Effector CD8-positive, alpha-beta T cell (primary cell): ENCODE measurements at regions not wholly inside any gene's neighbourhood (a gene's known extent, or its start where the extent isn't known, plus 50 kb on each side); places are given as distances from the start of the nearest gene placed in this dataset.

Source experiments
- DNase-seq: peaks from one replicate; lab custom pipeline; 2025; lab: John Stamatoyannopoulos, UW

DNA sequence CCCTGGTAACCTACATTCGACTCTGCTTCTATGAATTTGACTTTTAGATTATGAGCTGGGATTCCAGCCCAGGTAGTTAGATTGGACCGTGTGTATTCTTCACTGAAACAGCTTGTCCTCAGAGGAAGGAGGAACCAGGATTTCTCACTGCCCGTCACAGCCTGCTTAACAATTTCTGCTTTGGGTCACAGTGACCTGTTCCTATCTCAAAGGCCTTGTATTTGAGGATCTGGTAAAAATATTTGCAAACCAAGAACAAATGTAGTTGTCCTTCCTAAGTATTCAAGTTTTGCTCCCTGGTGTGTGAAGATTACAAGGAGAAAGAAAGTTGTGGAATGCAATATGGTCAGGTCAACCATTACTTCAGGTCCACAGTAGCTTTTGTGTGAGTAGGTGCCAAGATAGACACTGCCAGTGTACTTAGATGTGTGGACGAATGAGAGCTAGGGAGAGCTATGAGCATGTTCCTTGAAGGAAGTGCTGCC lies 55.1 kb downstream of the KIF4B start:
- DNase-seq = no peak

DNA sequence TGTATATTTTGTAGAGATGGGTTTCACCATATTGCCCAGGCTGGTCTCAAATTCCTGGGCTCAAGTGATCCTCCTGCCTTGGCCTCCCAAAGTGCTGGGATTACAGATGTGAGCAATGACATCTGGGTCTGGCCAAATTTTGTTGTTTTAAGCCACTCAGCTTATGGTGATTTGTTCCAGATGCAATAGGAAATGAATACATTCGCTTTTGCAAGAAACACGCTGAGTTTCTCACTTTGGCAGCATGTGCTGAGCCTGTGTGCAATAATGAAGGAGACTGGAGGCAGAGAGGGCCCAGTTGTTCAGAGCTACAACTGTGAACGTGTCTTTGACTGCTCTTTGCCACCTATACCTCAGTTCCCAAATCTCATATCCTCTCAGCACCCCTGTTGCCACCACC lies 56.4 kb downstream of the KIF4B start:
- DNase-seq = no peak

DNA sequence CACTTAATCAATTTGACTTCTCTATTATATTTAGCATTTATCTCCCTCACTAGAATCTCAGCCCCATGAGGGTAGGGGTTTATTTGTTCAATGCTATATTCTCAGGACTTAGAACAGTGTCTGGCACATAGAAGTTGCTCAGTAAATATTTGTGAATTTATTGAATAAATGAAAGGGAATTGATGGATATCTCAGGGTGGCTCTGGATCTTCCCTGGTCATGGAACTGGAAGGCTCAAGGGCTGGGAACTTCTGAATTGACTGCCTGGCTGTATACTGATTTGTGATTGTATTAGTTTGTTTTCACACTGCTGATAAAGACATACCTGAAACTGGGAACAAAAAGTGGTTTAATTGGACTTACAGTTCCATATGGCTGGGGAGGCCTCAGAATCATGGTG lies 57.2 kb downstream of the KIF4B start:
- no peak for DNase-seq

DNA sequence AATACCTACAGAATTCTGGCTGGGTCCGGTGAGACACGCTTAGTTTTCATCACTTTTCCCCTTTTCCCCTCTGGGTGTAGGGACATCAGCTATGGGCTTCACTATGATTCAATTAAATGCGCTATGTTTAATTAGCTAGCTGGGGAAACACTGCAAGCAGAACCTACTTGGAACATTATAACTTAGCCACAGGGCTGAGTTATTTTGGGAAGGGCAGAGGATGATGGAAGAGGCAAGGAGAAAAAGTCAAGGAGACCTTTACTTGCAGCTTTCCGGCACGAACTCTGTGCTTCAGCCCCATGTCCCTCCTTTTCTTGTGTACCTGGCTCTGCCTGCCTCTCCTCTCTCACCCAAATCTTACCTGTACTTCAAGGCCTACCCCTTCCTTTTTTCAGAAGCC lies 62.8 kb downstream of the KIF4B start:
- no peak for DNase-seq

DNA sequence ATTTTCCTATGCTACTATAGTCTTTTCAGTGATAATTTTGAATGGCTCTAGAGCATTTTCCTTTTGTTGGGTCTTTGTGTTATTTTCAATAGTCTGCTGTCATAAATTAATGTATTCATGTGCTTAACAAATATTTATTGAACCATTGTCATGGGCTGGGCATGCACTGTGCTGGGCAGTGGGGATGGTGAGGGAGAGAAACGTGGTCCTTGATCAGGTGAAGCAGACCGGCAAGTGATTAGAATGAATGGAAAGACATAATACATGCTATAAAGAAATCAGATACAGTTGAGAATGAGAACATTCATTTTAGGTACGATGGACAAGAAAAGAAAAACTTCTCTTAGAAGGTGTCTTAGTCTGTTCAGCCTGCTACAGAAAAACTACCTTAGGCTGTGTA lies 66.1 kb downstream of the KIF4B start:
- DNase-seq = no peak

DNA sequence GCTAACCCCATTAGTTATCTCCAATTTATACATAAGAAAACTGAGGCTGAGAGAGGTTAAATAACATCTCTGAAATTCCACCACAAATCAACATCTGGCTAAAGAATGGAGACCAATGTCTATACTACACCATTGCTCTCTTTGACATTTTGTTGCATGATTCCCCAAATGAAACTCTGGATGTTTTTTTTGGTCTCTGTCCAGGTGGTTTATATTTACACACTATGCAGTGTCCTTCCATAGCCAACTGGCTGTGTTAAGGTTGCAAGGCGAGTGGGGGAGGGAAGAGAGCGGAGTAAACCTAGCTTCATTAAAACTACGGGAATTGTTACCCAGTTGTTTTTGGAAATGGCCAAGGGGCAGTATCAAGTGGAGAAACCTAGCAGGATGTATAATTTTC lies 67.2 kb downstream of the KIF4B start:
- DNase-seq = no peak

DNA sequence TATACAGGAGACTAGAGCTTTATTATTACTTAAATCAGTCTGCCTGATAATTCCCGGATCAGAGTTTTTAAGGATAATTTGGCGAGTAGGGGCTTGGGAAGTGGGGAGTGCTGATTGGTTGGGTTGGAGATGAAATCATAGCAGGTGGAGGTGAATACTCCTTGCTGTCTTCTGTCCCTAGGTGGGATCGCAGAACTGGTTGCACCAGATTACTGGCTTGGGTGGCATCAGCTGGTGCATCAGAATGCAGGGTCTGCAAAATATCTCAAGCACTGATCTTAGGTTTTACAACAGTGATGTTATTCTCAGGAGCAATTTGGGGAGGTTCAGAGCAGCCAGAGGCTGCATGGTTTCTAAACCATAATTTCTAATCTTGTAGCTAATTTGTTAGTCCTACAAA lies 68.1 kb downstream of the KIF4B start:
- DNase-seq = no peak

DNA sequence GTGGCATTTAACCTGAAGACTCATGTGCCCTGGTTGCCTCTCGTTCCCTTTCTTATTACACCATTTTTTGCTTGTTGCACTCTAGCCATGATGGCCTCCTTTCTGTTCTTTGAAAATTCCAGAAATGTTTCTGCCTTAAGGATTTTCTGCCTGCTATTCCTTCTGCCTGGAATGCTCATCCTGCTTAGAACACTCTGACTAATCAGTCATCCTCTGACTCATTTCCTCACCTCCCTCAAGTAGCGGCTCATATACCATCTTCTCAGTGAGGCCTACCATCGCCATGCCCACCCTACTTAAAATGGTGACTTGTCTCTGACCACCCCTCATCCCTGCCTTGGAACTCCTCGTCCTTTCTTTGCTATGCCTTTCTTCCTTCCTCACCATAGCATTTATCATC lies 68.8 kb downstream of the KIF4B start:
- DNase-seq = no peak

DNA sequence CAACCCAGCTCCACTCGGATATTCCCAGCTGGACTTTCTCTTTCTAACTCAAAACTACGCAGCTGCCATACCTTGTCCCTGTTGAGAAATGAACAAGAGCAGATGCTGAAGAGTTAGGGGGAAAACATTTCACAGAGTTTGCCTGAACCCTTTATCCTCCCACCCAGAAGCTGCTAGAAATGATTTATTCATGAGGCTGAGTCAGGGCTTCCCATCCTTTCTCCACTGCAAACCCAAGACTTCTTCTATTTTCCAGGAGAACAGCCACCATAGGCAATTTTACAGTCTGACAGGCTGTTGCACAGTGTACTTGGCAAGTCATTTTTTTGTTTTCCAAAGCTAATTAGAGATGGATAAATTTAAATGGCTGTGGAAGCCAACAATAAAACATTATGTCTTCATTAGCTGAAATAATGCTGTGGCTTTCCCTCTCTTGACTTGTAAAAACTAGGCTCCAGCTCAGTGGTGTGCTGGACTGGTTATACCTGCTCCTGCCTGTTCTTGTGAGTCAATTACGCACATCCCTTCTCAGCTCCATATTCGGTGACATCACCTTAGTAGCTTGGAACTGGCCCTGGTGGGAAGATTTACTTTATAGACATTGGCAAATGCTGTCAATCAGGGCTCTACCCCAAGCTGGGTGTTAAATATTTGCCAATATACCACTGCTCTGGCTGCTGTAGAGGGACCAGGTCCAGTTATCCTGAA lies 71.9 kb downstream of the KIF4B start:
- DNase-seq = no peak

DNA sequence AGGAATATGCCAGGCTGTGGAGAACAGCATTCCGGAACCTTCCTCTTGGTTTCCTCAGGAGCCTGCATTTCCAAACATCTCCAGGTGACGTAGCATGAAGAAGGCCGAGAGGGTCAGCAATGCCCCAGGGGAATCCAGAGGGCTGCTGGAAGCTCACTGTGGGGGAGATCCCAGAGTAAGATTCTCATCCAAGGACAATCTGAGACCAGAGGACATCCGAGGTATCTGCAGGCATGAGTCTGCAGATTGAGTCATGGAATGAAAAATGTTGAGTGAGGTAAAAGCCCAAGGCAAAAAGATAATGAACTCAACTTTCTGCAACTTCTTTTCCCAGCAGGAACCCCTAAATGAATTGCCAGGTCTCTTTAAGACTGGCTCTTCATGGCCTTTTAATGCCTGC lies 73.5 kb downstream of the KIF4B start:
- DNase-seq = no peak

DNA sequence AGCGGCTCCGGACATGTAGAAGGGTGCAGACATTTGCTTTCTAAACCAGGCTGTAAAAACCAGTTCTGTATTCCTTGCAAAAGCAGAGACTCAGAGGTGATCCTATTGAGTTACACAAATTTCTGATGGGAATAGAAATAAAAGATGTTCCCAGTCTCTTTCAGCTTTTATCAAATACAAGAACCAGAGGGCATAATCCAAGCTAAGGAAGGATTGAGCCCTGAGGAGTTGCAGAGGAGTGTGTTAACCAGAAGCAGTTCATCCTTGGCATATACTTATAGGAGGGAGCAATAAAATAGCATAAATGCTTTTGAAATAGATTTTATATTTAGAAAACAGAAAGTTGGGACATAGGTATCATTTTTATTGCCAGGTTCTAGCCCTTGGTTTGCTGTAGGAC lies 75.3 kb downstream of the KIF4B start:
- no peak for DNase-seq

DNA sequence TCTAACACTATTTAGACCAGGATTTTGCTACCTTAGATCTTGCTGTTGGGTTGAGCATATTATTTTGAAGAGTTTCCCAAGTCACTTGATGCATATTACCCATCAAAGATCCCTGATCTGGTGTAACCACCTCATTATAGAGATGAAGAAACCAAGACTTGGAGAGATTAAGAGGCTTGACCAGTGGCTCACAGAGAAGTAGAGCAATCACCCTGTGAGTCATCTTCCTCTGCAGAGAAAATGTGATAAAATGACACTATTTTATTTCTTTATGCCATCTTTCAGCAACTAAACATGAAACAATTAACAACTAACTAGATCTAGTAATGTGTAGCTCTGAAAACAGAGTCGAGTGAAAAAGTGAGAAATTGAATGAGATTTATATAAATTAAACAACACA lies 76.1 kb downstream of the KIF4B start:
- no peak for DNase-seq

DNA sequence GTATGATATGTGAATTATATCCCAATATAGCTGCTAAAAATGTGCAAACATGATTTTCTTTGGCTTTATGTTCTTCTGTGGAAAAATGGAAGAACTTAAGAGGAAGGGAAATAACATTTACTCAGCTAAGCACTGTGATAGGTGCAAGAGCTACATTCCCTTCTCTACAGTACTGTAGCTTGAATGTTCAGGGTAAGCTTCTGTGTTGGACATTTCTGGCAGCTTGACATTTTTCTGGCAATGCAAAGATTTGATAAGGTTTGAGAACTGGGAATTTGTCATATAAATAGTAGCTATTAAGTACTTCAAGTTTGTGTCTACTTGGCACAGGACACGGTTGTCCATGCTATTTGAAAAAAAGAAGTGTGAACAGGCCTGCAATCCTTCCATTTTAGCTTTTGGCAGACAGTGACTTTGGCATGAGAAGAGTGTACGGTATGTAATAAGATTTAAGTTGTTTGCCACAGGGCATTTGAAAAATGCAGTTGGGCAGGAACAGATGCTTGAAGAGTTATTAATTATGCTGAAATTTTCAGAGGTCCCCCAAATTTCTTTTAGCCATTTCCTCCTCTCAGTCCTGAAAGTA lies 77.6 kb downstream of the KIF4B start:
- no peak for DNase-seq

DNA sequence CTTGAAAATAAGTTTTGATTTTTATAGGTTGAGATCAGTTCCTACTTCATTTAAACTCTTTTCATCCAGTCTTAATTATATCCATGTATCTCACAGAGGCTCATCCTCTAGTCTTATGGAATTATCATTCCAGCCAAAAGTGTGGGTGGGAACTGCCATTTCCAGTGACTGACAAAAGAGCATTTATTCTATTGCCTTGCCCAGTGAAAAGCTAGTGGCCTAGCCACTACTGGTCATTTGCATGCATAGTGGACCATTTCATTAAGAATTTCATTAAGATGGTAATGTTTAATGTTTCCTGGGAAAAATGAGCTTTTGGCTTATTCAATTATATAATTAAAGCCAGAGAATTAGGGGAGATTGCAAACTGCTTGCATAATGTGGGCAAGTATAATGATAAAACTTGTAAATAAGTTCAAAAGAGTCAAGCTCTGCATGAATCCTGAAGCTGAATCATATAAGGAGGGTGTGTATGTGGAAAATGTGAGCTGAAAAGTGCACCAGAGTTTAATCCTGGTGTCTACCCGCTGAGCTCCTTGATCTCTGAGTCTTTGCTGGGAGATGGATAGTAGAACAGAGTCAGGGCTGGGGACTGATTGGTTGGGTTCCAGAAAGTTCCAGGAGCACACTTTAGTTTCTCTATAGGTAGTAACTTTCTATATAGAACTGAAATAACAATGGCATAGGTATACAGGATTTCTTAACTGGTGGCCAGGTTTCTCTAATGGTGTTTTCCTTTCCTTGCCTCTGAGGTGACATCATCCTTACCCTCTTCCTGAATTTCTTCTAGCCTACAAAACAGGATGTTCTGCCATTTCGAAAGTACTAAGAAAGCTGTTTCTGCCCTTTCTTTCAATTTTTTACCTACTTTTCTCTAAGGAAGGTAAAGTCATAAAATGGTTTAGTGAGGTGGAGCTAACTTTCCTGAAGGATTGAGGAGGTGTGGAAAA lies 78.5 kb downstream of the KIF4B start:
- DNase-seq = no peak

DNA sequence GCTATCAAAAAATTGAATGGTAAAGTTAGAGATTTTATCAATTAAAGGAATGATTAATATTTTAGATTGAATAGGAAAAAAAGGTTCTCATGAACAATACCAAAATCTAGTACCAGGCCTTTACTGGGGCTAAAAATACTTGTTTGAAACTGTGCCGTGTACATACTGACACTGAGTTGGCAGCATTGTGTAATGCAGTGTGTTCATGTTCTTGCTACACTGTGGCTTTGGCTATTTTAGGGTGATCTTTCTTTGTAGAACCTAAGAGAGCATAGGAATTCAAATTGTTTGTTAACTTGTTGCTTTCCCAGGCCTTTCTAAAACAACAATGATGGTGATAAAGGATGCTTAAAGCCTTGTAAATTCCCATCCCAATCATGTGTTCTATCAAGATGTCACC lies 80.9 kb downstream of the KIF4B start:
- no peak for DNase-seq

DNA sequence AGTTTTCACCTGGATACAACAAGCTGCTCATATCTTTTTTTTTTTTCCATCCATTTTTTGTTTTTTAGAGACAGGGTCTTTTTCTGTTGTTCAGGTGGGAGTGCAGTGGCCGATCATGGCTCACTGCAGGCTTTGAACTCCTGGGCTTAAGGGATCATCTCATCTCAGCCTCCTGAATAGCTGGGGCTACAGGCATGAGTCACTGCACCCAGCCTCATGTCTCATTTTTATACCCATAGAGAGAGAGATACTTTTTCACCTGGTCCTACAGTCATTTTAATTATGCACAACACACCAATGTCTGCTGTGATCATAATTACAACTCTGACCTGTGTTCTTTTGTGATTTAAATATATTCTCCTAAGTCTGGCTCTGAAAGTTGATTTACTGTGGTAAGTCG lies 84.4 kb downstream of the KIF4B start:
- DNase-seq = no peak

DNA sequence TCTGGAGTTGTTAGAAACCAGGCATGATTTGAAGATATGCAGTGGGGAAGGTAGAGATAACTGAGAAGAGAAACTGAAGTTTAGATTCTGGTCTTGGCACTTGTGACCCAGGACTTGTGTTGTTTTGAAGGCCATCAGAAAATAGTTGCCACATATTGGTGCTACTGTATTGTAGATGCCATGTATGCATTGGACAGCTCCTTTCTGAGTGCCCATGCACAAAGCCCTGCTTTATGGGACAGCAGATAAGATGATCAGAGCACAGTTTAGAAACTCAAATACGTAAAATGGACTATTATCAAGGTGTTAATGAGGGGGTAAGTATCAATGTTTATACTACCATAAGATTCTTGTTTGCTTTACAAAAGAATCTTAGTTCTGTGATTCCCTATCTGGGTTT lies 84.9 kb downstream of the KIF4B start:
- DNase-seq = no peak

DNA sequence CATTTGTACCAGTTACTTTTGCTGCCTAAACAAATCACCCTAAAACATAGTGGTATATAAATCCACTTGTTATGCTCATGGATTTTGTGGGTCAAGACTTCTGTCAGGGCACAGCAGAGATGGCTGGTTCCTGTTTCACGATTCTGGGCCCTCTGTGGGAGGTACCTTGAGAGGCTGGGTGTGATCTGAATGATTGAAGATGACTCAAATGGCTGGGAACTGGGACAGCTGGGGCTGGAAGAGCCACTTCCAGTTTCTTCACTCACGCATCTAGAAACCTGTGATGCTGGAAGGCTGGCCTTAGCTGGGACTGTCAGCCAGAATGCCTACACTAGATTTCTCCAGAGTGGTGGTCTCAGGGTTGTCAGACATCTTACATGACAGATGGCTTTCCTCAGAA lies 88.1 kb downstream of the KIF4B start:
- DNase-seq = no peak

DNA sequence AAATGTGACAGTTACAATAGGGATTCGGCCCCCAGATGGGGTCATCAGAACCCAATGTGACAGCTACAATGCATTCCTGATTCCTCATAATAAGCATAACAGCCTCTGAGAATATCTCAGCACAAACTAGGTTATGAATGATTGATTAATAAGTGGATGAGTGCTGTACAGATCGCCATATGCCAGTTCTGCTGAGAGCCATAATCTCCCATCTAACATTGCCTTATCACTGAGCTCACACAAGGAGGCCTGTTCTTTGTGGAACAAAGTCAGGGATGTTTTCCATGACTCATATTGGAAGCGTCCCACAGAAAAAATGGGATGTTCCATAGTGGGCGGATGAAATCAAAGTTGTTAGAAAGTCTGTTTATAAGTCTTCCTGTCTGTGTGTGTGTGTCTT lies 89.6 kb downstream of the KIF4B start:
- no peak for DNase-seq

DNA sequence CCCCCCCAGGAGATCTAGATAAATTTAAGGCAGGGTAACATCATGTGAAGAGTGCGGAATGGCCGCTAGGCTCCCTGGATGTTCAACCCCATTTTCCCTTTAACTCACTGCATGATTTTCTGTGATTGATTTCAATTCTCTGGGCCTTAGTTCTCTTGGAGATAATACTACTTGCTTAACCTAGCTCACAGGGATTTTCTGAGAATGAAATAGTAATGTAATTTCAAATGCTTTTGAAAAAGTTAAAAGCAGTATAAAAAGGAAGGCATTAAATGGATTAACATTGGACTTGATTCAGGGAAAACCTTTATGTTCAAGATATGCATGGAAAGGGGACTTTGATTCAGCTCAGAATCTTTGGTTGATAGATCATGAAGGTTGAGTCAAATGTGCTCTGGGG lies 90.9 kb downstream of the KIF4B start:
- DNase-seq = no peak

DNA sequence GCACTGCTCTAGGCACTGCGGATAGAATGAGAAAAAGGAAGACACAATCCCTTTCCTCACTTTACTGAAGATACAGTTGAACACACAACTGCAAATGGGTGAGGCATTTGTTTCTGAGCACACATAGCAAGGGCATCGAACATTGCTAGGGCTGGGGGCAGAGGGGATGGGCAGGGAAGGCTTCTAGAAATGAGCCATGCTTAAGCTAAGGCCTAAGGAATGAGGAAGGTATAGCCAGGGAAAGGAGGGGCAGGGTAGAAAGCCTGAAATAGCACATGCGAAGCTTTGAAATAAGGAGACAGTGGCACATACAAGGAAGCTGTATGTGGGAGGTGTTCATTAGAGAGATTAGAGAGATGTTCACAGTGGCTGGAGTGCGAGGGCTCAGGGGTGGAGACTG lies 92.7 kb downstream of the KIF4B start:
- no peak for DNase-seq

DNA sequence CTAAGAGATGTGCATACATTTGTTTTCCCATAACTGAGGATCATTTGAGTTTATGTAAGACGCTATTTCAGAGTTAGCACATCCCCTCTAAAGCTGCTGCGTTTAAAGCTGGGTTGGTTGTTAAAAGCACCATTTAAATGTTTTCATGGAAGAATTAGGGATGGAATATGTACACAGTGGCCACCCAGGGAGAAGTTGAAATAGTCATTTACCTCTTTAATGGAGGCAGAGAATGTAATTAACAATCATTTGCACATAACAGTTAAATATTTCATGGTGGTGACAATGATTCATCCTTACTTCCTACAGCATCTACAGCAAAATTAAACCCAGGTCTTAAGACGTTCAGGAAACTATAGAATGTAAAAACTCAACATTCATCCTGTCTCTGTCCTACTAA lies 100.3 kb downstream of the KIF4B start:
- no peak for DNase-seq

DNA sequence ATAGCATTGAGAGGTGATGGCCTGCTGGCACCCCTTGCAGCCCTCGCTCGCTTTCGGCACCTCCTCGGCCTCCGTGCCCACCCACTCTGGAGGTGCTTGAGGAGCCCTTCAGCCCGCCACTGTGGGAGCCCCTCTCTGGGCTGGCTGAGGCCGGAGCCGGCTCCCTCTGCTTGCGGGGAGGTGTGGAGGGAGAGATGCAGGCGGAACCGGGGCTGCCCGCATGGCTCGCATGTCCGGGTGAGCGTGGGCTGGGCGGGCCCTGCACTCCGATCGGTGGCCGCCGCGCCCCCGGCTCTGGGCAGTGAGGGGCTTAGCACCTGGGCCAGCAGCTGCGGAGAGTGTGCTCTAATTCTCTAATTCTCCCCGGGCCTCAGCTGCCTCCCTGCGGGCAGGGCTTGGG lies 101.1 kb downstream of the KIF4B start:
- no peak for DNase-seq
